ENCODE measurements at regions not wholly inside any gene's neighbourhood (a gene's known extent, or its start where the extent isn't known, plus 50 kb on each side); places are given as distances from the start of the nearest gene placed in this dataset.
"Not testable (repeated sequence)": the region's sequence is repeated elsewhere in the genome, so short reads cannot be mapped to it uniquely, and the experiment has no call there.

GRCh38 chr1:121079655-121080054 lies 104.5 kb downstream of the FAM72B start:
- TF ChIP-seq, protein P1, sequence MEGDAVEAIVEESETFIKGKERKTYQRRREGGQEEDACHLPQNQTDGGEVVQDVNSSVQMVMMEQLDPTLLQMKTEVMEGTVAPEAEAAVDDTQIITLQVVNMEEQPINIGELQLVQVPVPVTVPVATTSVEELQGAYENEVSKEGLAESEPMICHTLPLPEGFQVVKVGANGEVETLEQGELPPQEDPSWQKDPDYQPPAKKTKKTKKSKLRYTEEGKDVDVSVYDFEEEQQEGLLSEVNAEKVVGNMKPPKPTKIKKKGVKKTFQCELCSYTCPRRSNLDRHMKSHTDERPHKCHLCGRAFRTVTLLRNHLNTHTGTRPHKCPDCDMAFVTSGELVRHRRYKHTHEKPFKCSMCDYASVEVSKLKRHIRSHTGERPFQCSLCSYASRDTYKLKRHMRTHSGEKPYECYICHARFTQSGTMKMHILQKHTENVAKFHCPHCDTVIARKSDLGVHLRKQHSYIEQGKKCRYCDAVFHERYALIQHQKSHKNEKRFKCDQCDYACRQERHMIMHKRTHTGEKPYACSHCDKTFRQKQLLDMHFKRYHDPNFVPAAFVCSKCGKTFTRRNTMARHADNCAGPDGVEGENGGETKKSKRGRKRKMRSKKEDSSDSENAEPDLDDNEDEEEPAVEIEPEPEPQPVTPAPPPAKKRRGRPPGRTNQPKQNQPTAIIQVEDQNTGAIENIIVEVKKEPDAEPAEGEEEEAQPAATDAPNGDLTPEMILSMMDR (IDR thresholded peaks at IDR 0.05), result not testable (repeated sequence)
- not testable (repeated sequence) for TF ChIP-seq POLR2A (IDR thresholded peaks at IDR 0.05)
